A673 (cell line): ENCODE measurements at regions not wholly inside any gene's neighbourhood (a gene's known extent, or its start where the extent isn't known, plus 50 kb on each side); places are given as distances from the start of the nearest gene placed in this dataset.

Experiments
- EZH2 ChIP-seq: fragments of 200-600 bp; sonication (generic); IDR thresholded peaks from 2 replicates; pipeline ENCODE4 v1.6.1; 2017; ENCODE audit warnings: borderline replicate concordance, low read depth, mild to moderate bottlenecking, mixed read lengths, antibody characterized with exemption, low read length; ENCODE audit not compliant: poor library complexity, severe bottlenecking
- TF ChIP-seq, protein P1 (sequence below): fragments of 300-800, 200-600 bp; sonication (generic); conservative IDR thresholded peaks from 2 replicates; pipeline ENCODE4 v1.5.1; 2017; ENCODE audit warnings: low read depth, mild to moderate bottlenecking, antibody characterized with exemption, low read length, moderate library complexity, mixed read lengths

DNA sequence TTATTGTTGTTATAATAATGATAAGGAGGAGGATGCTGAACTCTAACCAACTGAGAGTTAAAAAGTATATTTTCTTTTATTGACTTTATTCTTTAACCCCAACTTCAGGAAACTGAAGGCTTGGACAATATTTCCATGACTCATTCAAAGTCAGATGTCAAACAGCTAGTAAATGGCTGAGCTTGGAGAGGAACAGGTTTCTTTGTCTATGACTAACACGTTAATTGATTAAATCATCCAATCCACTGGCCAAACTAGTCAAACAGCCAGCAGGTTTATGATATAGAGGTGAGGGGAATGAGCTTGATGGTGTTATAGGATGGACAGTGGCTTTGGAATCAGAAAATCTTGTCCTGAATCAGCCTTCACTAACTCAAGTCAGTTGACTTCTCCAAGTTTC lies 119.1 kb upstream of the WDR11 start:
- TF ChIP-seq, protein P1, sequence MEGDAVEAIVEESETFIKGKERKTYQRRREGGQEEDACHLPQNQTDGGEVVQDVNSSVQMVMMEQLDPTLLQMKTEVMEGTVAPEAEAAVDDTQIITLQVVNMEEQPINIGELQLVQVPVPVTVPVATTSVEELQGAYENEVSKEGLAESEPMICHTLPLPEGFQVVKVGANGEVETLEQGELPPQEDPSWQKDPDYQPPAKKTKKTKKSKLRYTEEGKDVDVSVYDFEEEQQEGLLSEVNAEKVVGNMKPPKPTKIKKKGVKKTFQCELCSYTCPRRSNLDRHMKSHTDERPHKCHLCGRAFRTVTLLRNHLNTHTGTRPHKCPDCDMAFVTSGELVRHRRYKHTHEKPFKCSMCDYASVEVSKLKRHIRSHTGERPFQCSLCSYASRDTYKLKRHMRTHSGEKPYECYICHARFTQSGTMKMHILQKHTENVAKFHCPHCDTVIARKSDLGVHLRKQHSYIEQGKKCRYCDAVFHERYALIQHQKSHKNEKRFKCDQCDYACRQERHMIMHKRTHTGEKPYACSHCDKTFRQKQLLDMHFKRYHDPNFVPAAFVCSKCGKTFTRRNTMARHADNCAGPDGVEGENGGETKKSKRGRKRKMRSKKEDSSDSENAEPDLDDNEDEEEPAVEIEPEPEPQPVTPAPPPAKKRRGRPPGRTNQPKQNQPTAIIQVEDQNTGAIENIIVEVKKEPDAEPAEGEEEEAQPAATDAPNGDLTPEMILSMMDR: no peak
- no peak for TF ChIP-seq EZH2
